Fibroblast of lung (primary cell): ENCODE measurements at regions not wholly inside any gene's neighbourhood (a gene's known extent, or its start where the extent isn't known, plus 50 kb on each side); places are given as distances from the start of the nearest gene placed in this dataset.

Experiments used
- DNase-seq, 2 donors: peaks; one replicate each; pipeline versions ENCODE4 v3.0.0 to v3.0.0-alpha.2; 2010; ENCODE audit warnings: low read depth in 2 of 2
- H2AFZ ChIP-seq: 2 replicates; pipeline ENCODE4 v1.5.1; 2012; ENCODE audit warnings: low read length, control low read depth, inconsistent platforms
- H3K27ac ChIP-seq: 2 replicates; pipeline ENCODE4 v1.5.1; 2011; ENCODE audit warnings: low read length, control low read depth; ENCODE audit not compliant: insufficient read depth
- H3K27me3 ChIP-seq: 2 replicates; pipeline ENCODE4 v1.5.1; 2011; ENCODE audit warnings: mild to moderate bottlenecking, low read length; ENCODE audit not compliant: control insufficient read depth, insufficient read depth
- H3K36me3 ChIP-seq: 2 replicates; pipeline ENCODE4 v1.5.1; 2011; ENCODE audit warnings: low read length; ENCODE audit not compliant: control insufficient read depth, insufficient read depth
- H3K4me1 ChIP-seq: 2 replicates; pipeline ENCODE4 v1.5.1; 2011; ENCODE audit warnings: low read length; ENCODE audit not compliant: control insufficient read depth, insufficient read depth; ENCODE audit errors: extremely low read depth
- H3K4me2 ChIP-seq: 2 replicates; pipeline ENCODE4 v1.5.1; 2011; ENCODE audit warnings: low read length, control low read depth; ENCODE audit not compliant: insufficient read depth; ENCODE audit errors: extremely low read depth
- H3K4me3 ChIP-seq, 4 experiments: fragments of 200-600 bp in 1 of 4; sonication (generic) in 1 of 4; replicated peaks in 1 of 4; 2 replicates each; pipeline ENCODE4 v1.5.1; 2011 to 2016; ENCODE audit warnings: low read length in 4 of 4, low read depth in 3 of 4, mild to moderate bottlenecking in 3 of 4, control low read depth in 2 of 4, inconsistent platforms in 1 of 4, mixed read lengths in 1 of 4; ENCODE audit not compliant: insufficient read depth in 1 of 4; ENCODE audit errors: control extremely low read depth in 1 of 4
- H3K79me2 ChIP-seq: 2 replicates; pipeline ENCODE4 v1.5.1; 2012; ENCODE audit warnings: mild to moderate bottlenecking, low read length, inconsistent platforms; ENCODE audit not compliant: control insufficient read depth, insufficient read depth
- H3K9ac ChIP-seq: 2 replicates; pipeline ENCODE4 v1.5.1; 2011; ENCODE audit warnings: mild to moderate bottlenecking, low read length, control low read depth; ENCODE audit not compliant: insufficient read depth
- H3K9me3 ChIP-seq: 2 replicates; pipeline ENCODE4 v1.5.1; 2012; ENCODE audit warnings: low read depth, low read length; ENCODE audit not compliant: control insufficient read depth, insufficient read depth
- H4K20me1 ChIP-seq: 2 replicates; pipeline ENCODE4 v1.5.1; 2011; ENCODE audit warnings: low read length; ENCODE audit not compliant: control insufficient read depth, insufficient read depth; ENCODE audit errors: extremely low read depth
- EZH2 ChIP-seq: IDR thresholded peaks from 2 replicates; pipeline ENCODE4 v1.5.1; 2012; ENCODE audit warnings: low read length, control low read depth, mild to moderate bottlenecking; ENCODE audit errors: missing control alignments
- TF ChIP-seq, protein P1 (sequence below), 2 donors: IDR thresholded peaks in 1 of 2; conservative IDR thresholded peaks in 1 of 2; 1 replicate in 1 of 2; 2 replicates in 1 of 2; pipeline ENCODE4 v1.5.1; 2011 to 2012; ENCODE audit warnings: low read length in 2 of 2, control low read depth in 1 of 2, inconsistent platforms in 1 of 2, low read depth in 1 of 2, mild to moderate bottlenecking in 1 of 2

DNA sequence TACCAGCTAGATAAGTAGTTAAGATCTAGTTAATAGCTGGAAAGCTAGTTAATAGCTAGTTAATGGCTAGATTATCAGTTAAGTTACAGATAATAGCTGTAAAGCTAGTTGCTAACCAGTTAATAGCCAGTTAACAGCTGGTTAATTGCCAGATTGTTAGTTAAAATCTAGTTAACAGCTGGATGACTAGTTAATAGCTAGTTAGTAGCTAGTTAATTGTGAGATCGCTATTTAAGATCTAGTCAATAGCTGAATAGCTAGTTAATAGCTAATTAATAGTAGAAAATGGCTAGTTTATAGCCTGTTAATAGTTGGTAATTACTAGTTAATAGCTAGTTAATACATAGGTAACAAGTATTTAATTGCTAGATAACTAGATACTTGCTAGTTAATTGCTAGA is 630.5 kb upstream of the CT83 start:
- H3K4me1 ChIP-seq = no peaks in the 10 kb centered on the region
- no peak overlapping the region for H3K9ac ChIP-seq
- H3K36me3 ChIP-seq = no peaks in the 10 kb centered on the region
- H3K9me3 ChIP-seq = no peaks in the 10 kb centered on the region
- no peaks in the 10 kb centered on the region for H3K79me2 ChIP-seq
- H3K27me3 ChIP-seq = no peaks in the 10 kb centered on the region
- no peak for TF ChIP-seq EZH2
- TF ChIP-seq, protein P1, sequence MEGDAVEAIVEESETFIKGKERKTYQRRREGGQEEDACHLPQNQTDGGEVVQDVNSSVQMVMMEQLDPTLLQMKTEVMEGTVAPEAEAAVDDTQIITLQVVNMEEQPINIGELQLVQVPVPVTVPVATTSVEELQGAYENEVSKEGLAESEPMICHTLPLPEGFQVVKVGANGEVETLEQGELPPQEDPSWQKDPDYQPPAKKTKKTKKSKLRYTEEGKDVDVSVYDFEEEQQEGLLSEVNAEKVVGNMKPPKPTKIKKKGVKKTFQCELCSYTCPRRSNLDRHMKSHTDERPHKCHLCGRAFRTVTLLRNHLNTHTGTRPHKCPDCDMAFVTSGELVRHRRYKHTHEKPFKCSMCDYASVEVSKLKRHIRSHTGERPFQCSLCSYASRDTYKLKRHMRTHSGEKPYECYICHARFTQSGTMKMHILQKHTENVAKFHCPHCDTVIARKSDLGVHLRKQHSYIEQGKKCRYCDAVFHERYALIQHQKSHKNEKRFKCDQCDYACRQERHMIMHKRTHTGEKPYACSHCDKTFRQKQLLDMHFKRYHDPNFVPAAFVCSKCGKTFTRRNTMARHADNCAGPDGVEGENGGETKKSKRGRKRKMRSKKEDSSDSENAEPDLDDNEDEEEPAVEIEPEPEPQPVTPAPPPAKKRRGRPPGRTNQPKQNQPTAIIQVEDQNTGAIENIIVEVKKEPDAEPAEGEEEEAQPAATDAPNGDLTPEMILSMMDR (conservative IDR thresholded peaks at IDR 0.05 in 1 of 2, IDR thresholded peaks at IDR 0.05 in 1 of 2; ENCODE audit: low read depth in 1 of 2, low read length in 2 of 2) = no peak
- no peaks in the 10 kb centered on the region for H4K20me1 ChIP-seq
- H2AFZ ChIP-seq = no peak overlapping the region
- no peak overlapping the region for H3K4me2 ChIP-seq
- H3K4me3 ChIP-seq = no peak overlapping the region
- no peak overlapping the region for H3K27ac ChIP-seq
- DNase-seq = no peak

DNA sequence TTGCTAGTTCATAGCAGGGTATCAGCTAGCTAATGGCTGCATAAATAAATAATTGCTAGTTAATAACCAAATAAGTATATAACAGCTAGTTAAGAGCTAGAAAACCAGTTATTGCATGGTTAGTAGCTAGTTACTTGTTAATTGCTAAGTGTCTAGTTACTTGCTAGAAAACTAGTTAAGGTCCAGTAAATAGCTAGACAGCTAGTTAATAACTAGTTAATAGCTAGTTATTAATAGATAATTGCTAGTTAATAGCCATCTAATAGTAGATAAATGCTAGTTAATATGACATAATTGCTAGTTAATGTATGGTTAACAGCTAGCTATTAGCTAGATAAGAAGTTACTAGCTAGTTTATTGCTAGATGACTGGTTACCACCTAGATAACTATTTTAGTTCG is 629.9 kb upstream of the CT83 start:
- no peak for TF ChIP-seq EZH2
- TF ChIP-seq, protein P1 (conservative IDR thresholded peaks at IDR 0.05 in 1 of 2, IDR thresholded peaks at IDR 0.05 in 1 of 2; ENCODE audit: low read depth in 1 of 2, low read length in 2 of 2) = no peak
- Histone ChIP-seq H3K4me3 (no peak overlapping the region), H3K27ac (no peak overlapping the region), H3K9ac (no peak overlapping the region), H3K79me2 (no peaks in the 10 kb centered on the region), H4K20me1 (no peaks in the 10 kb centered on the region), H3K4me2 (no peak overlapping the region), H3K9me3 (no peaks in the 10 kb centered on the region), H3K36me3 (no peaks in the 10 kb centered on the region), H3K4me1 (no peaks in the 10 kb centered on the region), H2AFZ (no peak overlapping the region), H3K27me3 (no peaks in the 10 kb centered on the region)
- DNase-seq = no peak

DNA sequence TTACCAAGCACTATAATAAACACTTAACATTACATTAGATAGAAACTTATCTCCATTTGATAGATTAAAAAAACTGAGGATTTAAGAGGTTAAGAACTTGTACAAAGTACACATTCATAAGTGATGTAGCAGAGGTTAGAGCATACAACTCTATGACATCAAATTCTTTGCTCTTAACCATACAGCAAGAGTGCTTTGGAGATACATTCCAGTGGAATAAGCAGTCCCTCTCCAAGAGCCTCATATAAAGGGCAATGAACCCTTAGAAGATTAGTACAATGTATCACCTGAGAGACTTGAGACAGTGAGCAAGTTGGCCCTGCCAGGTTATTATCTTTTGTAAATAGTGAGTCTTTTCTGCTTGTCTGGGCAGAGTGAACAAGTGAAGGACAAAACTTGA is 600.4 kb upstream of the CT83 start:
- Histone ChIP-seq H2AFZ (no peak overlapping the region), H3K4me3 (no peak overlapping the region), H3K79me2 (no peaks in the 10 kb centered on the region), H3K27me3 (no peaks in the 10 kb centered on the region), H3K9ac (no peak overlapping the region), H3K27ac (no peak overlapping the region), H3K4me1 (no peaks in the 10 kb centered on the region), H3K4me2 (no peak overlapping the region), H3K9me3 (no peaks in the 10 kb centered on the region), H3K36me3 (no peaks in the 10 kb centered on the region), H4K20me1 (no peaks in the 10 kb centered on the region)
- no peak for DNase-seq
- no peak for TF ChIP-seq EZH2
- TF ChIP-seq, protein P1 (conservative IDR thresholded peaks at IDR 0.05 in 1 of 2, IDR thresholded peaks at IDR 0.05 in 1 of 2; ENCODE audit: low read depth in 1 of 2, low read length in 2 of 2) = no peak
